ENCODE measurements at regions not wholly inside any gene's neighbourhood (a gene's known extent, or its start where the extent isn't known, plus 50 kb on each side); places are given as distances from the start of the nearest gene placed in this dataset.

DNA sequence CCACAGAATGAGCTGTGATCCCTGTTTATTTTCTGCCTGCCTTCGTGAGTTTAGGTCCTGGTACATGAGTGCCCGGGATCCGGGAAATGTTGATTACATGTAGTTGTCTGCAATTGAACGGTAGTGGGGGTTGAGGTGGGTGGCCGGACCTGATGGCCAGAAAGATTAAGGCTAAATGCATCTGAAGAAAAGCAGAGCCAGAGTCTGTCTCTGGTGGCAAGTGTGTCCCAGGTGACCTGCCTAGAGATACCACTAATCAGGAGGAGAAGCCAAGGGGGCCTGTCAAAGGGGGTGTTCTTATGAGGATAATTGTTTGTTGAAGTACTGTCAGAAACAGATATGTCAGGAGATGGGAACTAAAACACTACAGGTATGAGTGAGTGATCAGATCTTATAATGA is 154.0 kb upstream of the ASIC2 start:
- Mint-ChIP-seq H3K27ac (no peak overlapping the region), H3K27me3 (ENCODE audit: low read depth in 3 of 3) (peaks cover 0 to 2% (median 2%) of the 10 kb centered on the region in 3 donors), H3K4me1 (no peaks in the 10 kb centered on the region), H3K9me3 (peaks cover 6 to 22% (median 11%) of the 10 kb centered on the region in 7 donors), H3K4me3 (no peak overlapping the region), H3K36me3 (no peaks in the 10 kb centered on the region)
- DNase-seq = no peak
- no peak overlapping the region for H3K4me3 ChIP-seq (replicated peaks in 1 of 3; ENCODE audit: low read depth in 2 of 3, low read length in 3 of 3)
- H3K27me3 ChIP-seq (ENCODE audit: control insufficient read depth in 2 of 2, insufficient read depth in 2 of 2, low read length in 2 of 2) = no peaks in the 10 kb centered on the region
- no peaks in the 10 kb centered on the region for H3K36me3 ChIP-seq (replicated peaks in 1 of 2; ENCODE audit: control insufficient read depth in 1 of 2, insufficient read depth in 2 of 2, low read length in 2 of 2)
- H4K20me1 ChIP-seq (ENCODE audit: insufficient read depth, low read length) = no peaks in the 10 kb centered on the region
- no peaks in the 10 kb centered on the region for H3K79me2 ChIP-seq (ENCODE audit: insufficient read depth, low read length)
- TF ChIP-seq, protein P1, sequence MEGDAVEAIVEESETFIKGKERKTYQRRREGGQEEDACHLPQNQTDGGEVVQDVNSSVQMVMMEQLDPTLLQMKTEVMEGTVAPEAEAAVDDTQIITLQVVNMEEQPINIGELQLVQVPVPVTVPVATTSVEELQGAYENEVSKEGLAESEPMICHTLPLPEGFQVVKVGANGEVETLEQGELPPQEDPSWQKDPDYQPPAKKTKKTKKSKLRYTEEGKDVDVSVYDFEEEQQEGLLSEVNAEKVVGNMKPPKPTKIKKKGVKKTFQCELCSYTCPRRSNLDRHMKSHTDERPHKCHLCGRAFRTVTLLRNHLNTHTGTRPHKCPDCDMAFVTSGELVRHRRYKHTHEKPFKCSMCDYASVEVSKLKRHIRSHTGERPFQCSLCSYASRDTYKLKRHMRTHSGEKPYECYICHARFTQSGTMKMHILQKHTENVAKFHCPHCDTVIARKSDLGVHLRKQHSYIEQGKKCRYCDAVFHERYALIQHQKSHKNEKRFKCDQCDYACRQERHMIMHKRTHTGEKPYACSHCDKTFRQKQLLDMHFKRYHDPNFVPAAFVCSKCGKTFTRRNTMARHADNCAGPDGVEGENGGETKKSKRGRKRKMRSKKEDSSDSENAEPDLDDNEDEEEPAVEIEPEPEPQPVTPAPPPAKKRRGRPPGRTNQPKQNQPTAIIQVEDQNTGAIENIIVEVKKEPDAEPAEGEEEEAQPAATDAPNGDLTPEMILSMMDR (IDR thresholded peaks at IDR 0.05) = no peak
- intact Hi-C loops (cut with micrococcal nuclease) = no loop called here
- WGBS (ENCODE audit: insufficient coverage) = 82% methylated on average over 5 of the region's 5 CpGs
- H3K4me2 ChIP-seq (replicated peaks; ENCODE audit: extremely low read depth, low read length, poor library complexity, severe bottlenecking) = no peak overlapping the region
- no peak overlapping the region for H3K27ac ChIP-seq (ENCODE audit: low read depth in 1 of 2, low read length in 2 of 2)
- no peak overlapping the region for H3K9ac ChIP-seq (ENCODE audit: insufficient read depth, low read length, poor library complexity, severe bottlenecking)
- no peaks in the 10 kb centered on the region for H3K4me1 ChIP-seq (ENCODE audit: control insufficient read depth in 1 of 2, insufficient read depth in 2 of 2, low read length in 2 of 2)
- H2AFZ ChIP-seq (ENCODE audit: insufficient read depth, low read depth, low read length, poor library complexity, severe bottlenecking) = no peak overlapping the region
- peaks cover 4 to 8% of the 10 kb centered on the region in 2 donors for H3K9me3 ChIP-seq (replicated peaks in 1 of 2; ENCODE audit: control insufficient read depth in 1 of 2, insufficient read depth in 1 of 2, low read length in 2 of 2)

DNA sequence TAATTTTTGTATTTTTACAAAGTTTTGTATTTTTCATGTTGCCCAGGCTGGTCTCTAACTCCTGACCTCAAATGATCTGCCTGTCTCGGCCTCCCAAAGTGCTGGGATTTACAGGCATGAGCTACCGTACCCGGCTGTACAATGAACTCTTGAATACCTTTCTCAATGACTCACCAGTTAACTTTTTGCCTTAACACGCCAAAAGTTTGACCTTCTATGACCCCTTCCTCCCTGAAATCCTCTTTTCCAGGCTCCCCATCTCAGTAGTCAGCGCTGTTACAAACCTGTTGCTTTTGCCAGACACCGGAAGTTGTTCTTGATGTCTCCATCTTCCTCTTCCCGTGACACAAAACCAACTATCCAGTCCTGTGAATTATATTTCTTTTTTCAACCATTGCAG is 158.1 kb upstream of the ASIC2 start:
- Histone ChIP-seq H2AFZ (ENCODE audit: insufficient read depth, low read depth, low read length, poor library complexity, severe bottlenecking) (no peak overlapping the region), H4K20me1 (ENCODE audit: insufficient read depth, low read length) (no peaks in the 10 kb centered on the region), H3K4me1 (ENCODE audit: control insufficient read depth in 1 of 2, insufficient read depth in 2 of 2, low read length in 2 of 2) (no peaks in the 10 kb centered on the region), H3K36me3 (replicated peaks in 1 of 2; ENCODE audit: control insufficient read depth in 1 of 2, insufficient read depth in 2 of 2, low read length in 2 of 2) (no peaks in the 10 kb centered on the region), H3K79me2 (ENCODE audit: insufficient read depth, low read length) (no peaks in the 10 kb centered on the region), H3K4me3 (replicated peaks in 1 of 3; ENCODE audit: low read depth in 2 of 3, low read length in 3 of 3) (no peak overlapping the region), H3K27ac (ENCODE audit: low read depth in 1 of 2, low read length in 2 of 2) (no peak overlapping the region), H3K9me3 (replicated peaks in 1 of 2; ENCODE audit: control insufficient read depth in 1 of 2, insufficient read depth in 1 of 2, low read length in 2 of 2) (no peaks in the 10 kb centered on the region), H3K9ac (ENCODE audit: insufficient read depth, low read length, poor library complexity, severe bottlenecking) (no peak overlapping the region), H3K27me3 (ENCODE audit: control insufficient read depth in 2 of 2, insufficient read depth in 2 of 2, low read length in 2 of 2) (no peaks in the 10 kb centered on the region), H3K4me2 (replicated peaks; ENCODE audit: extremely low read depth, low read length, poor library complexity, severe bottlenecking) (no peak overlapping the region)
- Mint-ChIP-seq H3K36me3 (no peaks in the 10 kb centered on the region), H3K4me1 (no peaks in the 10 kb centered on the region), H3K27ac (no peak overlapping the region), H3K4me3 (no peak overlapping the region), H3K27me3 (ENCODE audit: low read depth in 3 of 3) (peaks cover 3 to 4% (median 4%) of the 10 kb centered on the region in 3 donors), H3K9me3 (peaks cover 0 to 6% (median 2%) of the 10 kb centered on the region in 7 donors)
- intact Hi-C loops (cut with micrococcal nuclease) = no loop called here
- no peak for DNase-seq
- TF ChIP-seq, protein P1 (IDR thresholded peaks at IDR 0.05) = no peak
- 80% methylated on average over 7 of the region's 7 CpGs for WGBS (ENCODE audit: insufficient coverage)

All from CD14-positive monocyte (primary cell).